ENCODE measurements at regions not wholly inside any gene's neighbourhood (a gene's known extent, or its start where the extent isn't known, plus 50 kb on each side); places are given as distances from the start of the nearest gene placed in this dataset.

- H3K4me3 Mint-ChIP-seq (ENCODE audit: unreplicated experiment) = no peak overlapping the region
- no peak overlapping the region for H3K27ac Mint-ChIP-seq (ENCODE audit: unreplicated experiment)
- no peak for TF ChIP-seq CTCF (IDR thresholded peaks at IDR 0.05)
- H3K4me1 Mint-ChIP-seq (ENCODE audit: unreplicated experiment) = no peaks in the 10 kb centered on the region
- no peaks in the 10 kb centered on the region for H3K36me3 Mint-ChIP-seq (ENCODE audit: unreplicated experiment)
- peak; percentile 3 for DNase-seq (ENCODE audit: extremely low spot score, unreplicated experiment)
- peaks cover 44% of the 10 kb centered on the region for H3K27me3 Mint-ChIP-seq (ENCODE audit: unreplicated experiment)
- peaks cover 5% of the 10 kb centered on the region for H3K9me3 Mint-ChIP-seq (ENCODE audit: unreplicated experiment)
Measured at GRCh38 chr15:31208817-31209216, 107.3 kb upstream of the TRPM1 start.

- peaks cover 24% of the 10 kb centered on the region for H3K27me3 Mint-ChIP-seq (ENCODE audit: unreplicated experiment)
- H3K4me3 Mint-ChIP-seq (ENCODE audit: unreplicated experiment) = no peak overlapping the region
- DNase-seq (ENCODE audit: extremely low spot score, unreplicated experiment) = peak; percentile 30
- H3K4me1 Mint-ChIP-seq (ENCODE audit: unreplicated experiment) = peaks cover 10% of the 10 kb centered on the region
- H3K27ac Mint-ChIP-seq (ENCODE audit: unreplicated experiment) = no peak overlapping the region
- no peak for TF ChIP-seq CTCF (IDR thresholded peaks at IDR 0.05)
- H3K9me3 Mint-ChIP-seq (ENCODE audit: unreplicated experiment) = peaks cover 5% of the 10 kb centered on the region
- no peaks in the 10 kb centered on the region for H3K36me3 Mint-ChIP-seq (ENCODE audit: unreplicated experiment)
Measured at GRCh38 chr15:31211353-31211752, 109.8 kb upstream of the TRPM1 start.

- H3K4me1 Mint-ChIP-seq (ENCODE audit: unreplicated experiment) = peaks cover 15% of the 10 kb centered on the region
- H3K27ac Mint-ChIP-seq (ENCODE audit: unreplicated experiment) = no peak overlapping the region
- peaks cover 18% of the 10 kb centered on the region for H3K27me3 Mint-ChIP-seq (ENCODE audit: unreplicated experiment)
- H3K4me3 Mint-ChIP-seq (ENCODE audit: unreplicated experiment) = no peak overlapping the region
- peak; percentile 27 for DNase-seq (ENCODE audit: extremely low spot score, unreplicated experiment)
- H3K36me3 Mint-ChIP-seq (ENCODE audit: unreplicated experiment) = no peaks in the 10 kb centered on the region
- peaks cover 5% of the 10 kb centered on the region for H3K9me3 Mint-ChIP-seq (ENCODE audit: unreplicated experiment)
- TF ChIP-seq CTCF (IDR thresholded peaks at IDR 0.05) = no peak
Measured at GRCh38 chr15:31212326-31213080, 111.0 kb upstream of the TRPM1 start.

- Mint-ChIP-seq H3K27me3 (ENCODE audit: unreplicated experiment) (peaks cover 9% of the 10 kb centered on the region), H3K36me3 (ENCODE audit: unreplicated experiment) (no peaks in the 10 kb centered on the region), H3K4me1 (ENCODE audit: unreplicated experiment) (peaks cover 15% of the 10 kb centered on the region), H3K27ac (ENCODE audit: unreplicated experiment) (peak overlapping the region; percentile 68), H3K4me3 (ENCODE audit: unreplicated experiment) (no peak overlapping the region), H3K9me3 (ENCODE audit: unreplicated experiment) (peaks cover 5% of the 10 kb centered on the region)
- no peak for TF ChIP-seq CTCF (IDR thresholded peaks at IDR 0.05)
- no peak for DNase-seq (ENCODE audit: extremely low spot score, unreplicated experiment)
Measured at GRCh38 chr15:31214158-31214863, 112.3 kb upstream of the KLF13 start.

- Mint-ChIP-seq H3K27me3 (ENCODE audit: unreplicated experiment) (peaks cover 5% of the 10 kb centered on the region), H3K4me3 (ENCODE audit: unreplicated experiment) (no peak overlapping the region), H3K27ac (ENCODE audit: unreplicated experiment) (peak overlapping the region; percentile 68), H3K4me1 (ENCODE audit: unreplicated experiment) (peaks cover 15% of the 10 kb centered on the region), H3K9me3 (ENCODE audit: unreplicated experiment) (peaks cover 5% of the 10 kb centered on the region), H3K36me3 (ENCODE audit: unreplicated experiment) (no peaks in the 10 kb centered on the region)
- no peak for TF ChIP-seq CTCF (IDR thresholded peaks at IDR 0.05)
- DNase-seq (ENCODE audit: extremely low spot score, unreplicated experiment) = no peak
Measured at GRCh38 chr15:31214864-31215489, 111.7 kb upstream of the KLF13 start.
